ENCODE measurements at regions not wholly inside any gene's neighbourhood (a gene's known extent, or its start where the extent isn't known, plus 50 kb on each side); places are given as distances from the start of the nearest gene placed in this dataset.

- WGBS, result 50% methylated on average over 3 of the region's 3 CpGs
- TF ChIP-seq, protein P1, sequence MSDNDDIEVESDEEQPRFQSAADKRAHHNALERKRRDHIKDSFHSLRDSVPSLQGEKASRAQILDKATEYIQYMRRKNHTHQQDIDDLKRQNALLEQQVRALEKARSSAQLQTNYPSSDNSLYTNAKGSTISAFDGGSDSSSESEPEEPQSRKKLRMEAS (IDR thresholded peaks at IDR 0.05), result no peak
- TF ChIP-seq REST (IDR thresholded peaks at IDR 0.05) (no peak), CTCF (IDR thresholded peaks at IDR 0.05; ENCODE audit: low read depth, low read length, missing input control) (no peak), GABPA (IDR thresholded peaks at IDR 0.05 in 1 of 2, conservative IDR thresholded peaks at IDR 0.05 in 1 of 2) (no peak), RXRA (IDR thresholded peaks at IDR 0.05) (no peak), EGR1 (IDR thresholded peaks at IDR 0.05; ENCODE audit: low read depth in 2 of 2) (no peak), TAF1 (conservative IDR thresholded peaks at IDR 0.05) (no peak), NR2F2 (IDR thresholded peaks at IDR 0.05) (no peak), FOXA2 (IDR thresholded peaks at IDR 0.05) (no peak), JUND (IDR thresholded peaks at IDR 0.05) (no peak), YY1 (IDR thresholded peaks at IDR 0.05) (no peak), HNF4A (conservative IDR thresholded peaks at IDR 0.05) (no peak)
- TF ChIP-seq, protein P2, sequence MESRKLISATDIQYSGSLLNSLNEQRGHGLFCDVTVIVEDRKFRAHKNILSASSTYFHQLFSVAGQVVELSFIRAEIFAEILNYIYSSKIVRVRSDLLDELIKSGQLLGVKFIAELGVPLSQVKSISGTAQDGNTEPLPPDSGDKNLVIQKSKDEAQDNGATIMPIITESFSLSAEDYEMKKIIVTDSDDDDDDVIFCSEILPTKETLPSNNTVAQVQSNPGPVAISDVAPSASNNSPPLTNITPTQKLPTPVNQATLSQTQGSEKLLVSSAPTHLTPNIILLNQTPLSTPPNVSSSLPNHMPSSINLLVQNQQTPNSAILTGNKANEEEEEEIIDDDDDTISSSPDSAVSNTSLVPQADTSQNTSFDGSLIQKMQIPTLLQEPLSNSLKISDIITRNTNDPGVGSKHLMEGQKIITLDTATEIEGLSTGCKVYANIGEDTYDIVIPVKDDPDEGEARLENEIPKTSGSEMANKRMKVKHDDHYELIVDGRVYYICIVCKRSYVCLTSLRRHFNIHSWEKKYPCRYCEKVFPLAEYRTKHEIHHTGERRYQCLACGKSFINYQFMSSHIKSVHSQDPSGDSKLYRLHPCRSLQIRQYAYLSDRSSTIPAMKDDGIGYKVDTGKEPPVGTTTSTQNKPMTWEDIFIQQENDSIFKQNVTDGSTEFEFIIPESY (IDR thresholded peaks at IDR 0.05), result no peak
- Histone ChIP-seq H3K36me3 (ENCODE audit: control insufficient read depth in 4 of 4, insufficient read depth in 3 of 4, low read depth in 1 of 4, low read length in 3 of 4) (no peaks in the 10 kb centered on the region), H3K9me3 (ENCODE audit: control insufficient read depth in 4 of 4, low read length in 3 of 4) (no peaks in the 10 kb centered on the region), H3K4me3 (ENCODE audit: low read depth in 1 of 3, low read length in 3 of 3) (no peak overlapping the region), H3K27ac (ENCODE audit: low read depth in 1 of 2, low read length in 2 of 2) (no peak overlapping the region), H3K27me3 (ENCODE audit: control insufficient read depth in 4 of 4, insufficient read depth in 4 of 4, low read length in 3 of 4) (no peaks in the 10 kb centered on the region), H3K4me1 (ENCODE audit: control insufficient read depth in 4 of 4, insufficient read depth in 4 of 4, low read length in 3 of 4) (no peaks in the 10 kb centered on the region), H3K9ac (ENCODE audit: low read depth in 1 of 2, low read length in 2 of 2) (no peak overlapping the region)
- no peak for DNase-seq (ENCODE audit: low spot score)
These were observed 79.9 kb upstream of the THSD7A start for GRCh38 chr7:11911900-11912299.

- H3K4me1 ChIP-seq (ENCODE audit: control insufficient read depth in 4 of 4, insufficient read depth in 4 of 4, low read length in 3 of 4), result no peaks in the 10 kb centered on the region
- DNase-seq (ENCODE audit: low spot score), result no peak
- H3K9me3 ChIP-seq (ENCODE audit: control insufficient read depth in 4 of 4, low read length in 3 of 4), result no peaks in the 10 kb centered on the region
- H3K4me3 ChIP-seq (ENCODE audit: low read depth in 1 of 3, low read length in 3 of 3), result no peak overlapping the region
- no peak overlapping the region for H3K9ac ChIP-seq (ENCODE audit: low read depth in 1 of 2, low read length in 2 of 2)
- H3K27ac ChIP-seq (ENCODE audit: low read depth in 1 of 2, low read length in 2 of 2), result no peak overlapping the region
- 90% methylated on average over 4 of the region's 4 CpGs for WGBS
- H3K27me3 ChIP-seq (ENCODE audit: control insufficient read depth in 4 of 4, insufficient read depth in 4 of 4, low read length in 3 of 4), result no peaks in the 10 kb centered on the region
- H3K36me3 ChIP-seq (ENCODE audit: control insufficient read depth in 4 of 4, insufficient read depth in 3 of 4, low read depth in 1 of 4, low read length in 3 of 4), result no peaks in the 10 kb centered on the region
- TF ChIP-seq, protein P3, sequence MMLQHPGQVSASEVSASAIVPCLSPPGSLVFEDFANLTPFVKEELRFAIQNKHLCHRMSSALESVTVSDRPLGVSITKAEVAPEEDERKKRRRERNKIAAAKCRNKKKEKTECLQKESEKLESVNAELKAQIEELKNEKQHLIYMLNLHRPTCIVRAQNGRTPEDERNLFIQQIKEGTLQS (IDR thresholded peaks at IDR 0.05), result no peak
- no peak for TF ChIP-seq EGR1 (IDR thresholded peaks at IDR 0.05; ENCODE audit: low read depth in 2 of 2)
- TF ChIP-seq, protein P2 (IDR thresholded peaks at IDR 0.05), result no peak
- TF ChIP-seq HNF4G (IDR thresholded peaks at IDR 0.05), result no peak
- TF ChIP-seq JUND (IDR thresholded peaks at IDR 0.05), result no peak
- no peak for TF ChIP-seq FOXA1 (IDR thresholded peaks at IDR 0.05)
- TF ChIP-seq GABPA (IDR thresholded peaks at IDR 0.05 in 1 of 2, conservative IDR thresholded peaks at IDR 0.05 in 1 of 2), result no peak
- TF ChIP-seq YY1 (IDR thresholded peaks at IDR 0.05), result no peak
- no peak for TF ChIP-seq TAF1 (conservative IDR thresholded peaks at IDR 0.05)
- no peak for TF ChIP-seq NR2F2 (IDR thresholded peaks at IDR 0.05)
- TF ChIP-seq, protein P1 (IDR thresholded peaks at IDR 0.05), result no peak
- no peak for TF ChIP-seq SP1 (IDR thresholded peaks at IDR 0.05)
- no peak for TF ChIP-seq FOXA2 (IDR thresholded peaks at IDR 0.05)
- no peak for TF ChIP-seq RXRA (IDR thresholded peaks at IDR 0.05)
- no peak for TF ChIP-seq HNF4A (conservative IDR thresholded peaks at IDR 0.05)
- TF ChIP-seq CTCF (IDR thresholded peaks at IDR 0.05; ENCODE audit: low read depth, low read length, missing input control), result no peak
- TF ChIP-seq RAD21 (IDR thresholded peaks at IDR 0.05), result no peak
These were observed 82.6 kb upstream of the THSD7A start for GRCh38 chr7:11914645-11915044.

All from liver (tissue), 8 donors.